HUDEP-2 (cell line): ENCODE measurements at regions not wholly inside any gene's neighbourhood (a gene's known extent, or its start where the extent isn't known, plus 50 kb on each side); places are given as distances from the start of the nearest gene placed in this dataset.

ENCODE experiments used
- DNase-seq, 76 experiments: peaks; one replicate each; lab custom pipeline; 2025; ENCODE audit not compliant: unreplicated experiment in 76 of 76; lab: John Stamatoyannopoulos, UW

GRCh38 chr12:84308211-84308610 lies 604.4 kb downstream of the SLC6A15 start:
- no peak for DNase-seq

GRCh38 chr12:84305144-84305543 lies 607.5 kb downstream of the SLC6A15 start:
- DNase-seq, result no peak

GRCh38 chr12:84294246-84294645 lies 618.4 kb downstream of the SLC6A15 start:
- no peak for DNase-seq

- no peak for DNase-seq
Observed at GRCh38 chr12:84290168-84290567, 622.4 kb downstream of the SLC6A15 start.

- no peak for DNase-seq
Observed at GRCh38 chr12:84277986-84278385, 634.6 kb downstream of the SLC6A15 start.

GRCh38 chr12:84276215-84276614 lies 636.4 kb downstream of the SLC6A15 start:
- no peak for DNase-seq

- no peak for DNase-seq
Observed at GRCh38 chr12:84272324-84272723, 640.3 kb downstream of the SLC6A15 start.

- DNase-seq, result no peak
Observed at GRCh38 chr12:84270470-84271140, 642.0 kb downstream of the SLC6A15 start.

GRCh38 chr12:84247931-84248330 lies 664.7 kb downstream of the SLC6A15 start:
- no peak for DNase-seq

GRCh38 chr12:84243686-84244085 lies 668.9 kb downstream of the SLC6A15 start:
- DNase-seq, result no peak

GRCh38 chr12:84222841-84223240 lies 689.8 kb downstream of the SLC6A15 start:
- no peak for DNase-seq

- no peak for DNase-seq
Observed at GRCh38 chr12:84218406-84218805, 694.2 kb downstream of the SLC6A15 start.

- no peak for DNase-seq
Observed at GRCh38 chr12:84201976-84202375, 710.6 kb downstream of the SLC6A15 start.

GRCh38 chr12:84198294-84198946 lies 714.2 kb downstream of the SLC6A15 start:
- DNase-seq, result no peak

- DNase-seq, result no peak
Observed at GRCh38 chr12:84191779-84192178, 720.8 kb downstream of the SLC6A15 start.

GRCh38 chr12:84186433-84186832 lies 726.2 kb downstream of the SLC6A15 start:
- DNase-seq, result no peak

GRCh38 chr12:84183576-84183975 lies 729.0 kb downstream of the SLC6A15 start:
- DNase-seq, result no peak

- DNase-seq, result no peak
Observed at GRCh38 chr12:84174115-84174514, 738.5 kb downstream of the SLC6A15 start.

GRCh38 chr12:84172823-84173424 lies 739.7 kb downstream of the SLC6A15 start:
- no peak for DNase-seq

- DNase-seq, result no peak
Observed at GRCh38 chr12:84166812-84167211, 745.8 kb downstream of the SLC6A15 start.

GRCh38 chr12:84165998-84166571 lies 746.5 kb downstream of the SLC6A15 start:
- DNase-seq, result no peak

GRCh38 chr12:84161296-84161695 lies 751.3 kb downstream of the SLC6A15 start:
- DNase-seq, result no peak
